SJCRH30 (cell line): ENCODE measurements at regions not wholly inside any gene's neighbourhood (a gene's known extent, or its start where the extent isn't known, plus 50 kb on each side); places are given as distances from the start of the nearest gene placed in this dataset.
"Not testable (repeated sequence)": the region's sequence is repeated elsewhere in the genome, so short reads cannot be mapped to it uniquely, and the experiment has no call there.

Source experiments
- DNase-seq, 2 experiments: peaks; one replicate each; pipeline ENCODE4 v3.0.0-alpha.2; 2015 to 2020
- H3K27ac ChIP-seq: fragments of 250-450 bp; sonication (Bioruptor Pico); 2 replicates; pipeline ENCODE4 v1.5.1; 2020; ENCODE audit warnings: mild to moderate bottlenecking, moderate library complexity
- H3K27me3 ChIP-seq: fragments of 250-450 bp; sonication (Bioruptor Pico); 2 replicates; pipeline ENCODE4 v1.5.1; 2020; ENCODE audit warnings: mild to moderate bottlenecking, moderate library complexity
- H3K36me3 ChIP-seq: fragments of 250-450 bp; sonication (Bioruptor Pico); 2 replicates; pipeline ENCODE4 v1.5.1; 2020; ENCODE audit warnings: mild to moderate bottlenecking, moderate library complexity
- H3K4me1 ChIP-seq: fragments of 250-450 bp; sonication (Bioruptor Pico); 2 replicates; pipeline ENCODE4 v1.5.1; 2020; ENCODE audit warnings: mild to moderate bottlenecking, moderate library complexity
- H3K4me3 ChIP-seq: fragments of 250-450 bp; sonication (Bioruptor Pico); 2 replicates; pipeline ENCODE4 v1.5.1; 2020; ENCODE audit warnings: mild to moderate bottlenecking, moderate library complexity
- H3K9me3 ChIP-seq: fragments of 250-450 bp; sonication (Bioruptor Pico); replicated peaks from 2 replicates; pipeline ENCODE4 v1.5.1; 2020; ENCODE audit warnings: mild to moderate bottlenecking, moderate library complexity

DNA sequence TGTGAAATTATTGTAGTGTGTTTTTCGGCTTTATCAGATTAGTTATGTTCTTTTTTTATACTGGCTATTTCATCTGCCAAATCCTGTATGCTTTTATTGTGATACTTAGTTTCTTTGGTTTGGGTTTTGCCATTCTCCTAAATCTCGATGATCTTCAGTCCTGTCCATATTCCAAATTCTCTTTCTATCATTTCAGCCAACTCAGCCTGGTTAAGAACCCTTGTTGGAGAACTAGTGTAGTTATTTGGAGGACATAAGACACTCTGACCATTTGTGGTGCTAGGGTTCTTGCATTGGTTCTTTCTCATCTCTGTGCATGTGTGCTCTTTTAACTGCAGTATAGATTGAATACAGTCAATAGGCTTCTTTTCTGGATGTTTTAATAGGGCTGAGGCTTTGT lies 187.0 kb upstream of the CCNH start:
- Histone ChIP-seq H3K4me3 (no peak overlapping the region), H3K9me3 (no peaks in the 10 kb centered on the region), H3K36me3 (no peaks in the 10 kb centered on the region), H3K27me3 (no peaks in the 10 kb centered on the region), H3K27ac (no peak overlapping the region), H3K4me1 (no peaks in the 10 kb centered on the region)
- no peak for DNase-seq

DNA sequence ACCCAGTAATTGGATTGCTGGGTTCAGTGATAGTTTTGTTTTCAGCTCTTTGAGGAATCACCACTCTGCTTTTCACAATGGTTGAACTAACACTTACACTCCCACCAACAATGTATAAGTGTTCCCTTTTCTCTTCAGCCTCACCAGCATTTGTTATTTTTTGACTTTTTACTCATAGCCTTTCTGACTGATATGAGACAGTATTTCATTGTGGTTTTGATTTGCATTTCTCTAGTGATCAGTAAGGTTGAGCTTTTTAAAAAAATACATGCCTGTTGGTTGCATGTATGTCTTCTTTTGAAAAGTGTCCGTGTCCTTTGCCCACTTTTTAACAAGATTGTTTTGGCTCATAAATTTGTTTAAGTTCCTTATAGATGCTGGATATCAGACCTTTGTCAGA lies 185.7 kb upstream of the CCNH start:
- Histone ChIP-seq H3K36me3 (no peaks in the 10 kb centered on the region), H3K4me3 (no peak overlapping the region), H3K27me3 (no peaks in the 10 kb centered on the region), H3K9me3 (no peaks in the 10 kb centered on the region), H3K4me1 (no peaks in the 10 kb centered on the region), H3K27ac (no peak overlapping the region)
- DNase-seq: no peak

DNA sequence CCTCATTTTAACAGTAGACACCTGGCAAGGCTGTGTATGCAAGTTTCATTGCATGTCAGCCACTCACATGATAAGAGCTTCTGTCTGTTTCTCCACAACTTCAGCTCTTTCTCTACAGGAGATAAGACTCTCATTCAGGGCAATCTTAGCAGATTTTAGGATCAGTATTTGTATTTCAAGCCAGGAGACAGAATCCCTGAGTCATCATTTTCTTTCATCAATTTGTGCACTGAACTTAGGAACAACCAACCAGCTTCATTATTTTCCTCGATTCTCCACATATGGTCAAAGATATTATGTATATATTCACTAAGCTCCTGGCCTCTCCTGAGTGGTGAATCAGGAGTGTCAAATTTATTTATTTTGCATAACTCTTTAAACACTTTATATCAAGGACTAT lies 181.8 kb upstream of the CCNH start:
- no peaks in the 10 kb centered on the region for H3K36me3 ChIP-seq
- H3K9me3 ChIP-seq: no peaks in the 10 kb centered on the region
- no peaks in the 10 kb centered on the region for H3K27me3 ChIP-seq
- no peak for DNase-seq
- H3K4me1 ChIP-seq: no peaks in the 10 kb centered on the region
- H3K27ac ChIP-seq: no peak overlapping the region
- H3K4me3 ChIP-seq: no peak overlapping the region

DNA sequence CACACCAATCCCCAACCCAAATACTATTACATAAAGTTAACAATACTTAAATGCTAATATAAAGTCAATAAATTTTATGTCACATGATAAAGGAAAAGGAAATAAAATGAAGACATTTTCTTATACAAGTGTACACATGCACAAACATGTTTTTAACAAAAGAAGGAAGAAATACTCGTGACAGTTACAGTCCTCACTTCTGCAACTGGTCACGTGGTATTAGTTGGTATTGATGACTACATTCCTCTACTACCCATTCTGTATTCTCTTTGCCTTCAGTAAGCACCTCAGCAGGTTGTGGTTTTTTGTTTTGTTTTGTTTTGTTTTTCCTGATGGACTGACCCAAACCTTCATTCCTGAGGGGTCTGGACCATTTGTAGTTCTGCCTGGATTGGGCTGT lies 176.9 kb upstream of the CCNH start:
- no peaks in the 10 kb centered on the region for H3K9me3 ChIP-seq
- H3K36me3 ChIP-seq: no peaks in the 10 kb centered on the region
- DNase-seq: no peak
- H3K27me3 ChIP-seq: no peaks in the 10 kb centered on the region
- no peak overlapping the region for H3K4me3 ChIP-seq
- H3K27ac ChIP-seq: no peak overlapping the region
- no peaks in the 10 kb centered on the region for H3K4me1 ChIP-seq

DNA sequence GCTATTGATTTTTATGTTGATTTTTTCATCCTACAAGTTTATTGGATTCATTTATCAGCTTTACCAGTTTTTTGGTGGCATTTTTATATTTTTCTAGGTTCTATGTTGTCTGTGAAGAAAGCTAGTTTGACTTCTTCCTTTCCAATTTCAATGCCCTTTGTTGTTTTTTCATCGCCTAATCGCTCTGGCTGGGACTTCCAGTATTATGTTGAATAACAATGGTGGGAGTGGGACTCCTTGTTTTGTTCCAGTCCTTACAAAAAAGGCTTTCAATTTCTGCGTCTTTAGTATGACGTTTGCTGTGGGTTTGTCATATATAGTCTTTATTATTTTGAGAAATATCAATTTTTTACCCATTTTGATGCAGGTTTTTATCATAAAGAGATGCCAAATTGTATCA lies 175.6 kb upstream of the CCNH start:
- no peak for DNase-seq
- Histone ChIP-seq H3K36me3 (no peaks in the 10 kb centered on the region), H3K27ac (no peak overlapping the region), H3K27me3 (no peaks in the 10 kb centered on the region), H3K4me1 (no peaks in the 10 kb centered on the region), H3K4me3 (no peak overlapping the region), H3K9me3 (no peaks in the 10 kb centered on the region)

DNA sequence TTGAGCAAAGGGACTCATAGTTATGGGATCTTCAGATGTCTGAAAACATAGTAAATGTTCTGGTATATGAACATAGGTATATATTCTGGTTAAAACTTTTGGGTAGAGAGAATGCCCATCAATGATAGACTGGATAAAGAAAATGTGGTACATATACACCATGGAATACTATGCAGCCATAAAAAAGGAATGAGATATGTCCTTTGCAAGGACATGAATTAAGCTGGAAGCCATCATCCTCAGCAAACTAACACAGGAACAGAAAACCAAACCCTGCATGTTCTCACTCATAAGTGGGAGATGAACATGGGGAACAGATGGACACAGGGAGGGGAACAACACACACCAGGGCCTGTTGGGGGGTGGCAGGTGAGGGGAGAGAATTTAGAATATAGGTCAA lies 171.0 kb upstream of the CCNH start:
- not testable (repeated sequence) for H3K27me3 ChIP-seq, H3K4me1 ChIP-seq, H3K36me3 ChIP-seq, H3K9me3 ChIP-seq, H3K4me3 ChIP-seq, H3K27ac ChIP-seq, DNase-seq

DNA sequence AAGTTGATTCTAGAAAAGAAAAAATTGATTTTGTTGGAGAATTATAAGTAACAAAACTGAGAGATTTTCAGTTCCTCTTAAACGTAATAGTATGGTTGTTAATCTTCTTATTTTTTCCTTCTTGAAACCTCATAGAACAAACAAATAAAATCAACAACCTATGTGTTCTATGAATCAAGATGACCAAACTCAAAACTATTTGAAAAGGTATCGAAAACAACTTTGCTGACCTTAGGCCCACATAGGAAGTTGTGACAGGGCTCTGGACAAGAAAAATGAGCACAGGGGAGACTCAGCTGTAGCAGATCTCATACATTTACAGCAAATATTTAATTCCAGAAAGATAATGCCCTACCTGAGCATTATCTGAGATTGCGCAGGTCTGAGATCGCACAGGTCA lies 169.4 kb upstream of the CCNH start:
- no peaks in the 10 kb centered on the region for H3K4me1 ChIP-seq
- H3K27ac ChIP-seq: no peak overlapping the region
- no peak for DNase-seq
- no peaks in the 10 kb centered on the region for H3K36me3 ChIP-seq
- H3K4me3 ChIP-seq: no peak overlapping the region
- no peaks in the 10 kb centered on the region for H3K27me3 ChIP-seq
- no peaks in the 10 kb centered on the region for H3K9me3 ChIP-seq

DNA sequence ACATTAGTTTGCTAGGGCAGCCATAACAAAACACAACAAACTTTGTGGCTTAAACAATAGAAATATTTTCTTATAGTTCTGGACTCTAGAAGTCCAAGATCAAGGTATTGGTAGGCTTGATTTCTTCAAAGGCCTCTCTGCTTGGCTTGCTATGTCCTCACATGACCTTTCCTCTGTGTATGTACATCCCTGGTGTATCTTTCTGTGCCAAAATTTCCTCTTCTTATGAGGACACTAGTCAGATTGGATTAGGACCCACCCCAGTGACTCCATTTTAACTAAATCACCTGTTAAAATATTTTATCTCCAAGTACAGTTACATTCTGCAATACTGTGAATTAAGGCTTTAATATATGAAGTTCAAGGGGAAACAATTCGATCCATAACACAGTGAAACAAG lies 168.9 kb upstream of the CCNH start:
- no peaks in the 10 kb centered on the region for H3K4me1 ChIP-seq
- no peaks in the 10 kb centered on the region for H3K9me3 ChIP-seq
- H3K27me3 ChIP-seq: no peaks in the 10 kb centered on the region
- no peak overlapping the region for H3K4me3 ChIP-seq
- DNase-seq: no peak
- H3K27ac ChIP-seq: no peak overlapping the region
- no peaks in the 10 kb centered on the region for H3K36me3 ChIP-seq

DNA sequence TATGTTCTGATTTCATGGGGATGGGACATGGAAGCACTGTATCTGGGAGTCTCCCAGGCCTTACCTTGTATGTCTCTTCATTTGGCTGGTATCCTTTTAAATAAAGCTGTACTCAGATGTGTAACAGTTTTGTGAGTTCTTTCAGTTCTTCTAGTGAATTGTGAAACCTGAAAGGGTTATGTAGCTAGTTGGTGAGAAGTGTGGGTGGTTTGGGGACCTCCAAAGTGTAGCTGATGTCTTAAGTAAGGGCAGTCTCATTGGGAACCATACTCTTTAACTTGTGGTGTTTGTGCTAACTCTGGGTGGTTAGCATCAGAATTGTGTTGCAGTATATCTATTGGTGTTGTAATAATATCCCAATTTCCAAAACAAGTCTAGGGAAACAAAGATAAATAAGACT lies 166.9 kb upstream of the CCNH start:
- H3K4me1 ChIP-seq: no peaks in the 10 kb centered on the region
- no peak overlapping the region for H3K4me3 ChIP-seq
- H3K9me3 ChIP-seq: no peaks in the 10 kb centered on the region
- no peaks in the 10 kb centered on the region for H3K27me3 ChIP-seq
- no peaks in the 10 kb centered on the region for H3K36me3 ChIP-seq
- H3K27ac ChIP-seq: no peak overlapping the region
- DNase-seq: no peak

DNA sequence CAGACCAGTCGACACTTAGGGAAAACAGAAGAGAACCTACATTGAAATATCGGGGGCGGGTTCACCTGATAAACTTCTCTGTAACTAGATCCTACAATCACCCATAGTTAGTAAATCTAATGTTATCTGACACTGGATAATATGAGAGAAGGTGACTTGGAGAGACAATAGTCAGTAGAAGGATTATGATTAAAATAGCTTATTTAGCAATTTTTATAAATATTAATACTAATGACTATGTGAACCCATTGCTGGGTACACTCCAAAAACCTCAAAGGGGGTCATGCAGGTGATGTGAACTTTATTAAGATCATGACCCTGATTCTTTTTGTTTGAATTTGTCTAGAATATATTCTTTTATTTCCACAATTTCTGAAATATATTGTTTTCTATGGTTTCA lies 164.1 kb upstream of the CCNH start:
- Histone ChIP-seq H3K9me3 (no peaks in the 10 kb centered on the region), H3K27ac (no peak overlapping the region), H3K4me3 (no peak overlapping the region), H3K27me3 (no peaks in the 10 kb centered on the region), H3K36me3 (no peaks in the 10 kb centered on the region), H3K4me1 (no peaks in the 10 kb centered on the region)
- no peak for DNase-seq

DNA sequence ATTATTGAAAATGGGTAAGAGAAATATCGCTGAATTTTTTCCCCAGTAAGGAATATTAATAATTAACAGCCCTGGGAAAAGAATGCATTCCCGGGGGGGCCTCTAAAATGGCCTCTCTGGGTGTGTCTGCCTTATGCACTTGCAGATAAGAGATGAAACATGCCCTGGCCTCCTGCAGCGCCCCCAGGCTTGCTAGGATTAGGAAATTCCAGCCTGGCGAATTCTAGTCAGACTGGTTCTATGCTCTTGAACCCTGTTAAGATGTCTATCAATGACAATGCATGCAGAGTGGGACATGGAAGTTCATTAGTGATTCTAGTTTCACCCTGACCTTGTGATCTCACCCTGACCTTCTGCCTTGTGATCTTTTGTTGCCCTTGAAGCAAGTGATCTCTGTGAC lies 163.6 kb upstream of the CCNH start:
- H3K4me3 ChIP-seq, H3K4me1 ChIP-seq, H3K36me3 ChIP-seq, H3K9me3 ChIP-seq, H3K27ac ChIP-seq, DNase-seq, H3K27me3 ChIP-seq: not testable (repeated sequence)

DNA sequence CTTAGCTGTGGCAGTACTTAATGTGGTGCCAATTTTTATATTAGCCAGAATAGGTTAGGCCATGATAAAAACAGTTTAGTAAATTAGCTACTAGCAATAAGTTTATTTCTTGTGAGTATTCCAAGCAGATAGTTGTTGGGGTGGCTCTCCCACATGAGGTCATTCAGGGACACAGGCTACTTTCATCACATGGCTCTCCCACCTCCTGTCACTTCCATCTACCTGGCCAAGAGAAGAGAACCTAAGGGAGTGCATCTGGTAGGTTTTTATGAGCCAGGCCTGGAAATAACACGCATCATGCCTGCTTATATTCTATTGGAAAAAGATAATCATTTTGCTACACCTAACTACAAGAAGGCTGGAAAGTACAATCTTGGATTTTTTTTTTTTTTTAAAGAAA lies 161.4 kb upstream of the CCNH start:
- Histone ChIP-seq H3K4me1 (no peaks in the 10 kb centered on the region), H3K36me3 (no peaks in the 10 kb centered on the region), H3K4me3 (no peak overlapping the region), H3K9me3 (no peaks in the 10 kb centered on the region), H3K27me3 (no peaks in the 10 kb centered on the region), H3K27ac (no peak overlapping the region)
- no peak for DNase-seq

DNA sequence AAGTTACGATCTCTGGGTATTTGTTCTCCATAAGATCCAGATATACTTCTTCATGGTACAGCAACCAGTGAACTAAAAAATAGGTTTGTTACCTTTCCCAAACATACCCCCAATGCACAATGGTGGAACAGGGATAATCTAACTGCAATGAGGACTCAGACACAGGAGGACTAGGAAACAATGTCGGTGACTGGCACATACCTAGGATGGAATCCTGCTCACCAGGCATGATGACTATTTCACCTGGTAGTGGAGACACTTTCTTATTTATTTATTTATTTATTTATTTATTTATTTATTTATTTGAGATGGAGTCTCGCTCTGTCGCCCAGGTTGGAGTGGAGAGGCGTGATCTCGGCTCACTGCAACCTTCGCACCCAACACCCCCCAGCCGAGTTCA lies 159.9 kb upstream of the CCNH start:
- no peaks in the 10 kb centered on the region for H3K36me3 ChIP-seq
- no peaks in the 10 kb centered on the region for H3K27me3 ChIP-seq
- H3K9me3 ChIP-seq: no peaks in the 10 kb centered on the region
- H3K4me3 ChIP-seq: no peak overlapping the region
- no peaks in the 10 kb centered on the region for H3K4me1 ChIP-seq
- H3K27ac ChIP-seq: no peak overlapping the region
- DNase-seq: no peak

DNA sequence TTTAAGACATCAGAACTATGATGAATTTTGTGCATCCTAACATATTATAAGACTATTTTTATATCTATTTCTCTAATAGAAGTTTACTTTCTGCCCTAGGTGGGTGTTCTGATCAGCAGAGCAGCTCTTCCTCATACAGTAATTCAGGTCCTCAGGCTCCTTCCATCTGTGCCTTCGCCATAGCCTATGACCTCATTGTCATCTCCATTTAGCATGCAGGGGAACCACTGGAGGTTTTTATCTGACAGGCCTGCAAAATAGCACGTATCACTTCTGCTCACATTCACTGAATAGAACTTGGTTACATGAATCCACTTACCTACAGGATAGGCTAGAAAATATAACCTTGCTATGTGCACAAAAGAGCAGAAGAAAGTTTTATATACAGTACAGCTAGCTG lies 159.4 kb upstream of the CCNH start:
- Histone ChIP-seq H3K27ac (no peak overlapping the region), H3K4me1 (no peaks in the 10 kb centered on the region), H3K27me3 (no peaks in the 10 kb centered on the region), H3K36me3 (no peaks in the 10 kb centered on the region), H3K9me3 (no peaks in the 10 kb centered on the region), H3K4me3 (no peak overlapping the region)
- DNase-seq: no peak

DNA sequence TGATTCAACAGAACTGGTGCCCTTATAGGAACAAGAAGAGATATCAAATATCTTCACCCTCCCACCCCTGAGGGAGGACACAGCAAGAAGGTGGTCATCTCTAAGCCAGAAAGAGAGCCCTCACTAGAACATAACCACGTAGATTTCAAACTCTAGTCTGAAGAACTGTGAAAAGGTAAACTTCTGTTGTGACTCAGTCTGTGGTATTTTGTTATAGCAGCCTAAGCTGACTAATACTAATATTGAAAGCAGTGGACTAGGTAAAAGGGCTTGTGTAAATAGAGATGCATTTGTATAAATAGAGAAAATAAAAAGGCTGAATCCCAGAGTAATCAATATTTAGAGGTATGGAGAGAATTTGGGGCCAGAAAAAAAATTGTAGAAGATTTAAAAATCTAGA lies 157.6 kb upstream of the CCNH start:
- H3K27ac ChIP-seq: no peak overlapping the region
- no peaks in the 10 kb centered on the region for H3K9me3 ChIP-seq
- H3K36me3 ChIP-seq: no peaks in the 10 kb centered on the region
- no peak overlapping the region for H3K4me3 ChIP-seq
- no peaks in the 10 kb centered on the region for H3K27me3 ChIP-seq
- DNase-seq: no peak
- no peaks in the 10 kb centered on the region for H3K4me1 ChIP-seq

DNA sequence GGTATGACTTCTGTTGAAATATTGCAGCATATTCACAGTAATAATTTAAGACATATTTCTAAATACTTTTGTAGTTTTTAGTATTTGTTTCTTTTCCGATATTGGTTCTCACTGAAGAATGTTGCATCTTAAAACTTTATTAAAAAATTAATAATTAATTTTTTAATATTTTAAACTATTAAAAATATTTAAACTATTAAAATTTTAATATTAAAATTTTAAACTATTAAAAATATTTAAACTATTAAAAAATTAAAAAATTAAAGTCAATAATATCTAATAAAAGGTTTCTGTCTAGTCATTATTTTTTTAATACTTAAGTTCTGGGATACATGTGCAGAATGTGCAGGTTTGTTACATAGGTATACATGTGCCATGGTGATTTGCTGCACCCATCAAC lies 149.3 kb upstream of the CCNH start:
- no peak overlapping the region for H3K27ac ChIP-seq
- H3K4me3 ChIP-seq: no peak overlapping the region
- H3K9me3 ChIP-seq: no peaks in the 10 kb centered on the region
- DNase-seq: no peak
- H3K27me3 ChIP-seq: no peaks in the 10 kb centered on the region
- H3K4me1 ChIP-seq: no peaks in the 10 kb centered on the region
- no peaks in the 10 kb centered on the region for H3K36me3 ChIP-seq

DNA sequence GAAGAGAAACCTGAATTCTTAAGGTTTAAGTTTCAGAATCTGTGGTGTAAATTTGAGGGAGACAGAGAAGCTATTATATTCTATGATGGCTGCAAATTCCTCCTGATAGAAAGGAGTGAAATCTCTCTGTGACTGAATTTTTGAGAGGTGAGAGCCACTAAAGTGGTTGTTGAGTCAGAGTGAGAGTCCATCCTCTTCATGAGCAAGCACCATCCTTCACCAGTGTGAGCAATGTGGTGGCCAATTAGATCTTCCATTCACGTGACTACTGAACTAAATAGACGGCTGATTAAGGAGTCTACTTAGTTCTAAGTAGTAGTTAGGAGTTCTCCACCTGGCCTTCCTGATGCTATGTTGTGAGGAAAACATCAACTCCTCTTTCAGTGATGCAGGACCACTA lies 147.8 kb upstream of the CCNH start:
- Histone ChIP-seq H3K9me3 (no peaks in the 10 kb centered on the region), H3K36me3 (no peaks in the 10 kb centered on the region), H3K27ac (no peak overlapping the region), H3K4me3 (no peak overlapping the region), H3K4me1 (no peaks in the 10 kb centered on the region), H3K27me3 (no peaks in the 10 kb centered on the region)
- no peak for DNase-seq
